Large intestine (tissue), 3 donors: ENCODE measurements at regions not wholly inside any gene's neighbourhood (a gene's known extent, or its start where the extent isn't known, plus 50 kb on each side); places are given as distances from the start of the nearest gene placed in this dataset.
A peak's percentile ranks its signal among the peaks of the same experiment; 100 is the strongest.

Source experiments
- DNase-seq, 2 donors: peaks; one replicate each; pipeline versions ENCODE4 v3.0.0 to v3.0.0-alpha.2; 2013
- H3K27ac ChIP-seq: one replicate; pipeline ENCODE4 v1.5.1; 2013; ENCODE audit warnings: low read length
- H3K27me3 ChIP-seq: 2 replicates; pipeline ENCODE4 v1.6.1; 2013; ENCODE audit warnings: low read length; ENCODE audit not compliant: control insufficient read depth, insufficient read depth
- H3K36me3 ChIP-seq: 2 replicates; pipeline ENCODE4 v1.6.1; 2013; ENCODE audit warnings: low read length; ENCODE audit not compliant: control insufficient read depth, insufficient read depth
- H3K4me1 ChIP-seq: one replicate; pipeline ENCODE4 v1.6.1; 2013; ENCODE audit warnings: low read length; ENCODE audit not compliant: control insufficient read depth, insufficient read depth
- H3K4me3 ChIP-seq: one replicate; pipeline ENCODE4 v1.5.1; 2013; ENCODE audit warnings: low read length
- H3K9me3 ChIP-seq: one replicate; pipeline ENCODE4 v1.6.1; 2013; ENCODE audit warnings: mild to moderate bottlenecking, low read depth, low read length, moderate library complexity; ENCODE audit not compliant: control insufficient read depth
- WGBS: methylation state at CpG from one replicate; pipeline ENCODE4 v1.1.5; 2013; ENCODE audit warnings: low lambda C conversion rate; ENCODE audit not compliant: insufficient coverage; 5-methylcytosine and 5-hydroxymethylcytosine counted together

DNA sequence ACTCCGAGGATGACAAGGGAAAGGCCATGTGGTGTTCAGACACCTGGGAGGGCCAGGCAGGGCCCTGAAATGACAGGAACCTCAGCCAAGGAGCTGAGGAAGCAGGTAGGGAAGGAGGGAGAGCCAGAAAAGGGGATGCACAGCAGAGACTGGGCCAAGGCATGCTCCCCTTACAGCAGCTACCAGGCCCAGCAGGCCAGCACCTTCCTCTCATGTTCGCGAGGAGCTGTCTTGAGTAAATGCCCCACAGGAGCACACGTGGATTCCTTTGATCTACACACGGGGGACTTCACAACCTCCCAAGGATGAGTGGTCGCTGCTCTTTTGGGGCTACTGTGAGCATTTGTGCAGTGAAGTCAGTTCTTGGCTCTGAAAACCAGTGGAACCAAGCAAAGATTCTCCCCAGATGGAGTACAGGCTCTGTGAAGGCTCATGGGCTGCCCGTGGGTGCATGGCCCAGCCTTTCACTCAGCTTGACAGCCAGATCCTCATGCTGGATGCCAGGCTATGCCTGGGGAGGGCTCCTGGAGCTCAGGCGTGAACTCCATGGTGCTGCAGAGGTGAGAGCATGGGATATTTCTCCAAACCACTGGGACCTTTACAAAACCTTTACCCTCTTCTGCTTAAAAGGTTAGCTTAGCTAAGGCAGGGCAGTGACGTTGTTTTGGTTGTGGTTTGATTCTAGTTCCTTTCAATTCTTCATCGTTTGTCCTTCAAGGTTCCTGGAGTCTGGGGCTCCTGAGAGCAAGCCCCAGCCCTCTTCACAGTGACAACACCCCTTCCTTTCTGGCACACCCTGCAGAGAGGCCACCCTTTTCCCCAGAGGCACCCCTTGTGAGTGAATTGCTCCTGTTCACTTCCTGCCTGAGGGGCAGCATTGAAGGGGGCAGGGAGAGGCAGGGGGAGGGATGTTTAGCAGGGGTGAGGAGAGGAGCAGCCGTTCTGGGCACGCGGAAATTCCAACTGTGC lies 74.2 kb upstream of the ZPBP start:
- DNase-seq = peak in 1 of 2 donors; percentile 26
- Histone ChIP-seq H3K36me3 (no peaks in the 10 kb centered on the region), H3K4me1 (no peaks in the 10 kb centered on the region), H3K27ac (no peak overlapping the region), H3K27me3 (no peaks in the 10 kb centered on the region), H3K9me3 (no peaks in the 10 kb centered on the region), H3K4me3 (no peak overlapping the region)
- WGBS = no CpG with 5 or more reads among the region's 13 CpGs

GRCh38 chr7:50164559-50165170 lies 71.6 kb upstream of the ZPBP start:
- no CpG with 5 or more reads among the region's 6 CpGs for WGBS
- no peaks in the 10 kb centered on the region for H3K9me3 ChIP-seq
- DNase-seq = no peak
- H3K27ac ChIP-seq = no peak overlapping the region
- H3K36me3 ChIP-seq = no peaks in the 10 kb centered on the region
- H3K27me3 ChIP-seq = no peaks in the 10 kb centered on the region
- H3K4me3 ChIP-seq = no peak overlapping the region
- no peaks in the 10 kb centered on the region for H3K4me1 ChIP-seq

GRCh38 chr7:50160206-50160605 lies 67.2 kb upstream of the ZPBP start:
- Histone ChIP-seq H3K36me3 (no peaks in the 10 kb centered on the region), H3K27ac (no peak overlapping the region), H3K4me1 (no peaks in the 10 kb centered on the region), H3K9me3 (no peaks in the 10 kb centered on the region), H3K4me3 (no peak overlapping the region), H3K27me3 (no peaks in the 10 kb centered on the region)
- 94% methylated on average over 3 of the region's 4 CpGs for WGBS
- no peak for DNase-seq

DNA sequence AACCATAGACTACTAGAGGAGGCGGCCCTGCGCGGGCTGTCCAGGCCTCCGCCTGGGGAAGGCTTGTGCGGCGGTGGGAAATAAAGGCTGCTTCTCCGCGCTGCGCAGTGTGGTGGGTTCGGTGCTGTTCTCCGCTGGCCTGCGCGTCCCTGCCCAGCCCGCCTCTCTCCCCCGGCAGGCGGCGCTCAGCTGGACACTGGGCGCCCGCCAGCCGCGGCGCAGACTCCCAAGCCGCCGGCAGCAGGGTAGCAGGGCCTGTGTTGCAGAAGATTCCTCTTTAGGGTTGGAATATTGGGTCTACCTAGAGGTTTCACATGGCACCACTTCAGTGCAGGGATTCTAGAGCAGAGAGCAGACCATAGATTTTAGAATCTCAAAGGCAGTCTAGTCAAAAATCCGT lies 66.1 kb upstream of the ZPBP start:
- no peaks in the 10 kb centered on the region for H3K9me3 ChIP-seq
- no peaks in the 10 kb centered on the region for H3K4me1 ChIP-seq
- no peaks in the 10 kb centered on the region for H3K27me3 ChIP-seq
- no CpG with 5 or more reads among the region's 25 CpGs for WGBS
- H3K4me3 ChIP-seq = no peak overlapping the region
- H3K36me3 ChIP-seq = no peaks in the 10 kb centered on the region
- DNase-seq = no peak
- no peak overlapping the region for H3K27ac ChIP-seq

DNA sequence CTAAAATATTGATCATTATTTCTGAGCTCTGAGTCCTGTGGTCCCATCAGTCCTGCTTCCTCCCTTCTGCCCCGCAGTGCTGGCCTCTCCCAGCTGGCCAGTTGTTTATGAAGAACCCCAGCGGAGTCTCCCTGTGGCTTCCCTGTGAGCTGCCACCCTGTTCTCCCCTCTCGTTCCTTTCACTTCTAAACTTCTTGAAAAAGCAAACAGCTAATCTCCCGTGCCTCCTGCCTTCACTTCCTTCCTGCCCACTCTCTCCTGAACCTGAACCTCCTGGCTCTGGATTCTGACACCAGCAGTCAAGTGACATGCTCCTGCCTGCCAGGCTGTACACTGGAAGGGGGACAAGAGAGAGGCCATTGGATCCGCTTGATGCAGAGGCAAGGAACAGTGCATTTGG lies 63.7 kb upstream of the ZPBP start:
- Histone ChIP-seq H3K36me3 (no peaks in the 10 kb centered on the region), H3K4me1 (no peaks in the 10 kb centered on the region), H3K27me3 (no peaks in the 10 kb centered on the region), H3K4me3 (no peak overlapping the region), H3K9me3 (no peaks in the 10 kb centered on the region), H3K27ac (no peak overlapping the region)
- DNase-seq = no peak
- no CpG with 5 or more reads among the region's 5 CpGs for WGBS

- no peak for DNase-seq
- Histone ChIP-seq H3K4me3 (no peak overlapping the region), H3K27me3 (no peaks in the 10 kb centered on the region), H3K36me3 (no peaks in the 10 kb centered on the region), H3K4me1 (no peaks in the 10 kb centered on the region), H3K9me3 (no peaks in the 10 kb centered on the region), H3K27ac (no peak overlapping the region)
- WGBS = no CpG with 5 or more reads among the region's 4 CpGs
These were observed 63.1 kb upstream of the ZPBP start for GRCh38 chr7:50156163-50156562.

- no peak for DNase-seq
- Histone ChIP-seq H3K27me3 (no peaks in the 10 kb centered on the region), H3K36me3 (no peaks in the 10 kb centered on the region), H3K9me3 (no peaks in the 10 kb centered on the region), H3K27ac (no peak overlapping the region), H3K4me1 (no peaks in the 10 kb centered on the region), H3K4me3 (no peak overlapping the region)
- WGBS = no CpG with 5 or more reads among the region's 6 CpGs
These were observed 62.7 kb upstream of the ZPBP start for GRCh38 chr7:50155755-50156154.

DNA sequence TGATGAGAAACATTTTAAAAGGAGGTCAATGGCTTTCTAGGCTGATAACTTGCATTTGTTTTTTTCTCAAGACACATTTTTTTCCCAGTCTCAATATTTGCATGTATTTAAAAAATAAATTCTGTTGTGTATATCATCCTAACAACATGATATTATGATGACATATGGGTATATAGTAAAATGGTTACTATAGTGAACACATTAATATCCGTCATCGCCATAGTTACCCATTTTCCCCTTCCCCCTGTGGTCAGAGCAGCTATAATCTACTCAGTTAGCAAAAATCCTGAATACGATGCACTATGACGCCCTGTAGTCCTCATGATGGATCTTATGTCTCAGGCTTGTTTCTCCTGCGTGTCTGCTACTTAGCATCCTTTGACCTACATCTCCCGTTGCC lies 60.9 kb upstream of the ZPBP start:
- no peaks in the 10 kb centered on the region for H3K4me1 ChIP-seq
- H3K36me3 ChIP-seq = no peaks in the 10 kb centered on the region
- no peaks in the 10 kb centered on the region for H3K27me3 ChIP-seq
- DNase-seq = no peak
- H3K9me3 ChIP-seq = no peaks in the 10 kb centered on the region
- H3K27ac ChIP-seq = no peak overlapping the region
- no peak overlapping the region for H3K4me3 ChIP-seq
- WGBS = no CpG with 5 or more reads among the region's 6 CpGs

DNA sequence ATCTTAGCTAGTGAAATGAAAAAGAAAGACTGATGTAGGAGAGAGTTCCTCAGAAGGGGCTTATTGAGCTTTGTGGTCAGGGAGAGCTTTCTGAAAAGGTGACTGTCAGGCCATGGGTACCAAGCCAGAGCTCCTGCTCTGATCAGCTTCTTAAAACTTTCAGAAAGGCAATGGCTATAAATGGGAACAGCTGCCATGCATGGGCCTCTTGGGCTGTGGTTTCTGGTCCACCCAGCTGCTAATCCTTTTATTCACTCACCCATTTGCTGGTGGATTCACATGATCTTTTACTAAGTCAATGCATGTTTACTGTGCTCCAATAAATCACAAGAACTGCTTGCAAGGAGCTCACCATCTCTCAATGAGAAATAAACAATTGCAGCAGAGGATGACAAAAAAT lies 60.1 kb upstream of the ZPBP start:
- DNase-seq = no peak
- Histone ChIP-seq H3K27ac (no peak overlapping the region), H3K9me3 (no peaks in the 10 kb centered on the region), H3K4me3 (no peak overlapping the region), H3K36me3 (no peaks in the 10 kb centered on the region), H3K4me1 (no peaks in the 10 kb centered on the region), H3K27me3 (no peaks in the 10 kb centered on the region)

DNA sequence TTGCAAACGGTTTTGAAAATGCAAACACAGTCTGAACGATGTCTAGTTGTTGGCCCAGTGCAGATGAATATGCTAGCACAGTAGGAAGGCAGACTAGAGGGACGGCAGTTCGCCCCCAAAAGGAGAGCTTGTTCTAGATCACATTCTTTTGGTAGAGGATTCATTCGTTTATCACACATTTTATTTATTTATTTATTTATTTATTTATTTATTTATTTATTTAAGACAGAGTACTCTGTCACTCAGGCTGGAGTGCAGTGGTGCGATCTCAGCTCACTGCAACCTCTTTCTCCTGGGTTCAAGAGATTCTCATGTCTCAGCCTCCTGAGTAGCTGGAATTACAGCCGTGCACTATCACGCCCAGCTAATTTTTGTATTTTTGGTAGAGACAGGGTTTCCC lies 59.4 kb upstream of the ZPBP start:
- Histone ChIP-seq H3K9me3 (no peaks in the 10 kb centered on the region), H3K4me1 (no peaks in the 10 kb centered on the region), H3K36me3 (no peaks in the 10 kb centered on the region), H3K27ac (no peak overlapping the region), H3K4me3 (no peak overlapping the region), H3K27me3 (no peaks in the 10 kb centered on the region)
- DNase-seq = no peak
- WGBS = 100% methylated on average over 1 of the region's 8 CpGs

DNA sequence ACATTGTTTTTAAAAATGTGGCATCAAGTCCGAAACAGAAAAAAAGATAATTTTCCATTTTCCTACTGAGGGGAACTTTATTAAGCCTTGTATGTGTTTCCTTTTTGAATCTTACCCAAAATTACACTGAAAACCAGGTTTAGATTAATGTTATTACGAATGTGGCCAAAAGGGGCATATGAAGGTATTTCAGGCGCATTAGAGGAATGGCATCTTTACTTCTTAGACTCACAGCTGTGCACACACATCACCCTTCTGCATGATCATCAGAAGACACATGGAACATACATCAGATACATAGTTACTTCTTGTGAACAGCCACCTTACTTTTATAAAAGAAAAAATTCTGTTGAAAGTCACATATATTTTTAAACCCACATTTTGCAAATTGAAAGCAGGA lies 58.6 kb upstream of the ZPBP start:
- no peak overlapping the region for H3K4me3 ChIP-seq
- 90% methylated on average over 1 of the region's 3 CpGs for WGBS

More for the DNA sequence above, 58.6 kb upstream of the ZPBP start:
- Histone ChIP-seq H3K36me3 (no peaks in the 10 kb centered on the region), H3K27ac (no peak overlapping the region), H3K9me3 (no peaks in the 10 kb centered on the region), H3K27me3 (no peaks in the 10 kb centered on the region), H3K4me1 (no peaks in the 10 kb centered on the region)
- no peak for DNase-seq
